HepG2 (cell line): ENCODE measurements at regions not wholly inside any gene's neighbourhood (a gene's known extent, or its start where the extent isn't known, plus 50 kb on each side); places are given as distances from the start of the nearest gene placed in this dataset.

ENCODE experiments used
- CBX5 ChIP-seq: sonication (generic); formaldehyde crosslinking; IDR thresholded peaks from 2 replicates; pipeline ENCODE4 v1.4.0; 2020; ENCODE audit warnings: missing genetic modification reagents, borderline replicate concordance
- EHMT2 ChIP-seq: fragments of 200-600 bp; sonication (generic); IDR thresholded peaks from 2 replicates; pipeline ENCODE4 v1.7.0; 2017; ENCODE audit warnings: antibody characterized with exemption, low read depth, low read length, borderline replicate concordance
- ETV5 ChIP-seq: IDR thresholded peaks from 2 replicates; pipeline ENCODE4 v1.6.1; 2018; ENCODE audit warnings: missing biosample characterization, missing genetic modification reagents, inconsistent platforms, borderline replicate concordance
- HNF1A ChIP-seq, 2 experiments: sonication (generic) in 1 of 2; formaldehyde crosslinking in 1 of 2; IDR thresholded peaks; 2 replicates each; pipeline versions ENCODE4 v1.4.0 to v1.6.1; 2016 to 2020; ENCODE audit warnings: borderline replicate concordance in 1 of 2, low read depth in 1 of 2, mild to moderate bottlenecking in 1 of 2, missing genetic modification reagents in 1 of 2
- KLF9 ChIP-seq: IDR thresholded peaks from 2 replicates; pipeline ENCODE4 v1.6.1; 2016; ENCODE audit warnings: low read depth
- NR2F1 ChIP-seq, 2 experiments: fragments of 450-650 bp in 1 of 2; formaldehyde crosslinking in 1 of 2; IDR thresholded peaks; 2 replicates each; pipeline versions ENCODE4 v1.5.0 to v1.6.1; 2016 to 2020; ENCODE audit warnings: mild to moderate bottlenecking in 1 of 2, missing compliant biosample characterization in 1 of 2, missing genetic modification reagents in 1 of 2, moderate library complexity in 1 of 2
- NR2F2 ChIP-seq: IDR thresholded peaks from 2 replicates; pipeline ENCODE4 v1.6.1; 2012; ENCODE audit warnings: low read depth, inconsistent platforms, borderline replicate concordance
- PRMT3 ChIP-seq: sonication (generic); formaldehyde crosslinking; IDR thresholded peaks from 2 replicates; pipeline ENCODE4 v1.8.1; 2022; ENCODE audit warnings: low read depth, mild to moderate bottlenecking, moderate library complexity, missing genetic modification reagents, borderline replicate concordance
- ZMYM2 ChIP-seq: sonication (generic); formaldehyde crosslinking; IDR thresholded peaks from 2 replicates; pipeline ENCODE4 v1.8.0; 2022; ENCODE audit warnings: mild to moderate bottlenecking, missing genetic modification reagents
- ZNF124 ChIP-seq: sonication (generic); formaldehyde crosslinking; IDR thresholded peaks from 2 replicates; pipeline ENCODE4 v1.4.0; 2020; ENCODE audit warnings: missing genetic modification reagents
- ZNF317 ChIP-seq: sonication (generic); formaldehyde crosslinking; IDR thresholded peaks from 2 replicates; pipeline ENCODE4 v1.5.0; 2020; ENCODE audit warnings: mild to moderate bottlenecking, missing genetic modification reagents
- ZNF430 ChIP-seq: sonication (generic); formaldehyde crosslinking; IDR thresholded peaks from 2 replicates; pipeline ENCODE4 v1.9.0; 2021; ENCODE audit warnings: mild to moderate bottlenecking, missing genetic modification reagents

- TF ChIP-seq PRMT3 (CRISPR knock-in tag): no peak
- peak in 1 of 2 experiments; percentile 5; a peak in 1 of 4 replicates for TF ChIP-seq NR2F1 (CRISPR knock-in tag; IDR thresholded peaks at IDR 0.05)
- TF ChIP-seq EHMT2: 0 out of 2 replicates have a peak, but pooled peaks have one; percentile 55
- peak; percentile 32; the same call in 1 of the 2 replicates for TF ChIP-seq ETV5 (CRISPR knock-in tag)
- no peak for TF ChIP-seq ZNF430 (CRISPR knock-in tag)
- TF ChIP-seq NR2F2: peak; percentile 28; the same call in 1 of the 2 replicates
- 0 out of 2 replicates have a peak, but pooled peaks have one; percentile 31 for TF ChIP-seq HNF1A (IDR thresholded peaks at IDR 0.05; ENCODE audit: low read depth)
- TF ChIP-seq HNF1A (CRISPR knock-in tag; IDR thresholded peaks at IDR 0.05; ENCODE audit: borderline replicate concordance): no peak
- no peak for TF ChIP-seq CBX5
- no peak for TF ChIP-seq KLF9 (CRISPR knock-in tag)
- TF ChIP-seq ZNF317 (CRISPR knock-in tag): peak; percentile 82; the same call in 1 of the 2 replicates
- TF ChIP-seq ZNF124 (CRISPR knock-in tag): peak; percentile 58; the same call in 1 of the 2 replicates
- 0 out of 2 replicates have a peak, but pooled peaks have one; percentile 15 for TF ChIP-seq ZMYM2 (CRISPR knock-in tag)
- TF ChIP-seq, all 625 proteins: peak for 121
These were observed 201.5 kb downstream of the IRF8 start (continued) for GRCh38 chr16:86100205-86101136.
